HCT116 (cell line): ENCODE measurements at regions not wholly inside any gene's neighbourhood (a gene's known extent, or its start where the extent isn't known, plus 50 kb on each side); places are given as distances from the start of the nearest gene placed in this dataset.

Source experiments
- ATAC-seq: fragments of 200-7000 bp; cut with Tn5 transposase; 2 replicates; pipeline ENCODE4 v1.9.1; 2020; ENCODE audit warnings: mild to moderate bottlenecking, moderate library complexity
- BruUV-seq: library from RNA; stranded (reverse); fragments of 400-500 nt; replicated peaks from 2 replicates; lab custom pipeline; 2021; lab: Mats Ljungman, UMichigan
- CTCF ChIA-PET: fragments of 300-600 bp; sonication (Branson Sonifier 250); formaldehyde crosslinking; loops from one replicate; lab custom pipeline; 2021; ENCODE audit warnings: antibody characterized with exemption; lab: Charles Lee
- POLR2A ChIA-PET: fragments of 300-600, 350-600 bp; sonication (Branson Sonifier 250); formaldehyde crosslinking; loops from one replicate; lab custom pipeline; 2021; ENCODE audit warnings: antibody characterized with exemption; lab: Charles Lee
- RAD21 ChIA-PET, 2 experiments: fragments of 300-600 bp; sonication (Branson Sonifier 250); formaldehyde crosslinking; loops; one replicate each; lab custom pipeline; 2023; ENCODE audit warnings: low total read pairs in 2 of 2; ENCODE audit not compliant: uncharacterized antibody in 2 of 2, unreplicated experiment in 2 of 2, low non-redundant PET in 1 of 2; lab: Charles Lee
- DNase-seq: peaks from one replicate; pipeline ENCODE4 v3.0.0-alpha.2; 2010; ENCODE audit warnings: low read depth, low spot score
- H2AFZ ChIP-seq: fragments of 200-600 bp; shearing (Covaris generic), sonication (generic); 2 replicates; pipeline ENCODE4 v1.6.1; 2017; ENCODE audit warnings: low read depth, mixed run types, mixed read lengths, antibody characterized with exemption, low read length; ENCODE audit not compliant: poor library complexity, severe bottlenecking
- H3K27ac ChIP-seq: 2 replicates; pipeline ENCODE4 v1.5.1; 2012; ENCODE audit warnings: low read depth, low read length
- H3K27me3 ChIP-seq: fragments of 200-600 bp; sonication (generic); 2 replicates; pipeline ENCODE4 v1.6.1; 2016; ENCODE audit warnings: mixed run types, low read length, mixed read lengths; ENCODE audit not compliant: insufficient read depth
- H3K36me3 ChIP-seq, 2 experiments: fragments of 200-500 bp in 1 of 2; fragments of 200-600 bp in 1 of 2; sonication (Bioruptor generic) in 1 of 2; sonication (generic) in 1 of 2; 2 replicates each; pipeline versions ENCODE4 v1.5.1 to v1.6.1; 2014 to 2016; ENCODE audit warnings: low read length in 2 of 2, inconsistent platforms in 1 of 2, mixed read lengths in 1 of 2, mixed run types in 1 of 2; ENCODE audit not compliant: insufficient read depth in 2 of 2, control insufficient read depth in 1 of 2
- H3K4me1 ChIP-seq, 2 experiments: fragments of 200-600 bp in 1 of 2; sonication (generic) in 1 of 2; 2 replicates each; pipeline versions ENCODE4 v1.5.1 to v1.6.1; 2012 to 2017; ENCODE audit warnings: low read length in 2 of 2, inconsistent platforms in 1 of 2, mild to moderate bottlenecking in 1 of 2, mixed read lengths in 1 of 2, mixed run types in 1 of 2, moderate library complexity in 1 of 2; ENCODE audit not compliant: insufficient read depth in 2 of 2, control insufficient read depth in 1 of 2
- H3K4me2 ChIP-seq: fragments of 200-600 bp; sonication (generic); 2 replicates; pipeline ENCODE4 v1.6.1; 2017; ENCODE audit warnings: mixed run types, low read length, mixed read lengths
- H3K4me3 ChIP-seq, 2 experiments: fragments of 200-600 bp in 1 of 2; sonication (generic) in 1 of 2; replicated peaks in 1 of 2; 2 replicates each; pipeline ENCODE4 v1.5.1; 2011 to 2016; ENCODE audit warnings: low read length in 2 of 2, control low read depth in 1 of 2, low read depth in 1 of 2, mild to moderate bottlenecking in 1 of 2, mixed read lengths in 1 of 2, mixed run types in 1 of 2
- H3K79me2 ChIP-seq: fragments of 200-600 bp; sonication (generic); 2 replicates; pipeline ENCODE4 v1.6.1; 2017; ENCODE audit warnings: mild to moderate bottlenecking, mixed run types, low read length, moderate library complexity, mixed read lengths; ENCODE audit not compliant: insufficient read depth
- H3K9ac ChIP-seq: fragments of 200-600 bp; sonication (generic); 2 replicates; pipeline ENCODE4 v1.6.1; 2016; ENCODE audit warnings: low read length, mixed read lengths
- H3K9me2 ChIP-seq: fragments of 200-600 bp; sonication (generic), shearing (Covaris generic); 2 replicates; pipeline ENCODE4 v1.6.1; 2017; ENCODE audit warnings: mixed run types, mild to moderate bottlenecking, moderate library complexity; ENCODE audit not compliant: insufficient read depth
- H3K9me3 ChIP-seq, 2 experiments: fragments of 200-500 bp in 1 of 2; fragments of 200-600 bp in 1 of 2; sonication (Bioruptor generic) in 1 of 2; sonication (generic) in 1 of 2; 2 replicates each; pipeline ENCODE4 v1.6.1; 2014 to 2017; ENCODE audit warnings: low read length in 2 of 2, mixed read lengths in 2 of 2, inconsistent platforms in 1 of 2, low read depth in 1 of 2, mild to moderate bottlenecking in 1 of 2, mixed run types in 1 of 2, moderate library complexity in 1 of 2; ENCODE audit not compliant: control insufficient read depth in 1 of 2, insufficient read depth in 1 of 2
- H4K20me1 ChIP-seq: fragments of 200-600 bp; sonication (generic), shearing (Covaris generic); 2 replicates; pipeline ENCODE4 v1.6.1; 2017; ENCODE audit warnings: mixed run types, mild to moderate bottlenecking, moderate library complexity; ENCODE audit not compliant: insufficient read depth
- ATF3 ChIP-seq: IDR thresholded peaks from 2 replicates; pipeline ENCODE4 v1.6.1; 2012
- CBX3 ChIP-seq: IDR thresholded peaks from 2 replicates; pipeline ENCODE4 v1.6.1; 2012; ENCODE audit warnings: low read depth
- CEBPB ChIP-seq: IDR thresholded peaks from 2 replicates; pipeline ENCODE4 v1.6.1; 2012; ENCODE audit warnings: low read depth
- EGR1 ChIP-seq: IDR thresholded peaks from 2 replicates; pipeline ENCODE4 v1.6.1; 2012; ENCODE audit warnings: low read depth
- ELF1 ChIP-seq: IDR thresholded peaks from 2 replicates; pipeline ENCODE4 v1.6.1; 2012; ENCODE audit warnings: low read depth, borderline replicate concordance
- FOSL1 ChIP-seq: IDR thresholded peaks from 2 replicates; pipeline ENCODE4 v1.6.1; 2012; ENCODE audit warnings: low read depth
- JUND ChIP-seq: IDR thresholded peaks from 2 replicates; pipeline ENCODE4 v1.6.1; 2012
- POLR2A ChIP-seq: IDR thresholded peaks from 2 replicates; pipeline ENCODE4 v1.7.0; 2011; ENCODE audit warnings: borderline replicate concordance; ENCODE audit not compliant: insufficient read depth, insufficient read length; ENCODE audit errors: extremely low read depth
- POLR2AphosphoS5 ChIP-seq: IDR thresholded peaks from 2 replicates; pipeline ENCODE4 v1.6.1; 2011; ENCODE audit warnings: mild to moderate bottlenecking, low read depth, low read length, moderate library complexity
- REST ChIP-seq: IDR thresholded peaks from 2 replicates; pipeline ENCODE4 v1.6.1; 2012; ENCODE audit warnings: low read depth
- SIN3A ChIP-seq: IDR thresholded peaks from 2 replicates; pipeline ENCODE4 v1.6.1; 2012; ENCODE audit warnings: low read depth
- YY1 ChIP-seq: IDR thresholded peaks from 2 replicates; pipeline ENCODE4 v1.6.1; 2011; ENCODE audit warnings: low read length, low read depth, moderate library complexity, mild to moderate bottlenecking; ENCODE audit not compliant: insufficient replicate concordance; ENCODE audit errors: extremely low read depth
- ZFX ChIP-seq: fragments of 450-650 bp; IDR thresholded peaks from 2 replicates; pipeline ENCODE4 v1.6.1; 2017
- intact Hi-C: fragments of 100-400 bp; cut with micrococcal nuclease; formaldehyde crosslinking; loops from 2 replicates; pipeline ENCODE4 v1.10.0; 2022
- TF ChIP-seq, protein P1 (sequence below): IDR thresholded peaks from 2 replicates; pipeline ENCODE4 v1.6.1; 2011; ENCODE audit warnings: mild to moderate bottlenecking, low read length, moderate library complexity; ENCODE audit not compliant: insufficient replicate concordance; ENCODE audit errors: extremely low read depth
- TF ChIP-seq, protein P2 (sequence below): IDR thresholded peaks from 2 replicates; pipeline ENCODE4 v1.6.1; 2012

- no peak overlapping the region for H2AFZ ChIP-seq
- H3K27ac ChIP-seq, result no peak overlapping the region
- no peaks in the 10 kb centered on the region for H3K27me3 ChIP-seq
- ChIA-PET POLR2A (no interaction called here), RAD21 (no interaction called here), CTCF (no interaction called here)
- no peak for DNase-seq
- intact Hi-C loops, result no loop called here
- H3K4me1 ChIP-seq, result no peaks in the 10 kb centered on the region
- no peak overlapping the region for H3K9ac ChIP-seq
- BruUV-seq, result no TSS peak
- H3K9me2 ChIP-seq, result no peaks in the 10 kb centered on the region
- no peak overlapping the region for H3K4me3 ChIP-seq
- no peak overlapping the region for H3K4me2 ChIP-seq
- TF ChIP-seq POLR2A (no peak), CBX3 (no peak), ATF3 (no peak), EGR1 (no peak), FOSL1 (no peak), SIN3A (no peak), ELF1 (no peak)
- TF ChIP-seq, protein P1, sequence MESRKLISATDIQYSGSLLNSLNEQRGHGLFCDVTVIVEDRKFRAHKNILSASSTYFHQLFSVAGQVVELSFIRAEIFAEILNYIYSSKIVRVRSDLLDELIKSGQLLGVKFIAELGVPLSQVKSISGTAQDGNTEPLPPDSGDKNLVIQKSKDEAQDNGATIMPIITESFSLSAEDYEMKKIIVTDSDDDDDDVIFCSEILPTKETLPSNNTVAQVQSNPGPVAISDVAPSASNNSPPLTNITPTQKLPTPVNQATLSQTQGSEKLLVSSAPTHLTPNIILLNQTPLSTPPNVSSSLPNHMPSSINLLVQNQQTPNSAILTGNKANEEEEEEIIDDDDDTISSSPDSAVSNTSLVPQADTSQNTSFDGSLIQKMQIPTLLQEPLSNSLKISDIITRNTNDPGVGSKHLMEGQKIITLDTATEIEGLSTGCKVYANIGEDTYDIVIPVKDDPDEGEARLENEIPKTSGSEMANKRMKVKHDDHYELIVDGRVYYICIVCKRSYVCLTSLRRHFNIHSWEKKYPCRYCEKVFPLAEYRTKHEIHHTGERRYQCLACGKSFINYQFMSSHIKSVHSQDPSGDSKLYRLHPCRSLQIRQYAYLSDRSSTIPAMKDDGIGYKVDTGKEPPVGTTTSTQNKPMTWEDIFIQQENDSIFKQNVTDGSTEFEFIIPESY, result no peak
- no peaks in the 10 kb centered on the region for H3K9me3 ChIP-seq
- H4K20me1 ChIP-seq, result no peaks in the 10 kb centered on the region
- H3K36me3 ChIP-seq, result no peaks in the 10 kb centered on the region
- no peaks in the 10 kb centered on the region for H3K79me2 ChIP-seq
- ATAC-seq, result no peak
Measured at GRCh38 chr20:60219984-60220562, 261.9 kb downstream of the CDH26 start.

- Histone ChIP-seq H3K79me2 (no peaks in the 10 kb centered on the region), H2AFZ (no peak overlapping the region), H3K4me1 (no peaks in the 10 kb centered on the region), H3K9me2 (no peaks in the 10 kb centered on the region), H3K27me3 (no peaks in the 10 kb centered on the region), H3K9me3 (no peaks in the 10 kb centered on the region), H3K9ac (no peak overlapping the region), H3K4me3 (no peak overlapping the region), H3K27ac (no peak overlapping the region), H3K4me2 (no peak overlapping the region), H3K36me3 (no peaks in the 10 kb centered on the region), H4K20me1 (no peaks in the 10 kb centered on the region)
- intact Hi-C loops, result no loop called here
- BruUV-seq, result no TSS peak
- no peak for ATAC-seq
- ChIA-PET CTCF (no interaction called here), RAD21 (no interaction called here), POLR2A (no interaction called here)
- DNase-seq, result no peak
- TF ChIP-seq, protein P1, result no peak
- TF ChIP-seq POLR2AphosphoS5, result no peak
- no peak for TF ChIP-seq REST
- TF ChIP-seq, protein P2, sequence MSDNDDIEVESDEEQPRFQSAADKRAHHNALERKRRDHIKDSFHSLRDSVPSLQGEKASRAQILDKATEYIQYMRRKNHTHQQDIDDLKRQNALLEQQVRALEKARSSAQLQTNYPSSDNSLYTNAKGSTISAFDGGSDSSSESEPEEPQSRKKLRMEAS, result no peak
- TF ChIP-seq ZFX, result no peak
- no peak for TF ChIP-seq JUND
- TF ChIP-seq CEBPB, result no peak
- TF ChIP-seq CBX3, result no peak
- TF ChIP-seq YY1, result no peak
Measured at GRCh38 chr20:60220706-60221105, 262.5 kb downstream of the CDH26 start.
